T-helper 1 cell treated with Interleukin-12 subunit alpha and Interleukin-12 subunit beta and Interleukin-4 antibody, amounts not matched to agents 30 μg/mL and 1 μg/mL, for 36 hours (primary cell): ENCODE measurements at regions not wholly inside any gene's neighbourhood (a gene's known extent, or its start where the extent isn't known, plus 50 kb on each side); places are given as distances from the start of the nearest gene placed in this dataset.

Experiments
- H3K27ac Mint-ChIP-seq: one replicate; pipeline ENCODE4 v1.8.0; 2021; ENCODE audit warnings: mild to moderate bottlenecking, mixed read lengths
- H3K27me3 Mint-ChIP-seq: one replicate; pipeline ENCODE4 v1.8.0; 2021; ENCODE audit warnings: low read depth, mixed read lengths
- H3K36me3 Mint-ChIP-seq: one replicate; pipeline ENCODE4 v1.8.0; 2021; ENCODE audit warnings: low read depth, mixed read lengths
- H3K4me1 Mint-ChIP-seq: one replicate; pipeline ENCODE4 v1.8.0; 2021; ENCODE audit warnings: low read depth, mixed read lengths
- H3K4me3 Mint-ChIP-seq: one replicate; pipeline ENCODE4 v1.8.0; 2021; ENCODE audit warnings: mild to moderate bottlenecking, moderate library complexity, mixed read lengths
- H3K9me3 Mint-ChIP-seq: one replicate; pipeline ENCODE4 v1.8.0; 2021; ENCODE audit warnings: mixed read lengths

GRCh38 chr1:58352476-58353092 is 193.9 kb downstream of the OMA1 start:
- Mint-ChIP-seq H3K27me3 (peaks cover 4% of the 10 kb centered on the region), H3K36me3 (no peaks in the 10 kb centered on the region), H3K4me1 (no peaks in the 10 kb centered on the region), H3K9me3 (peaks cover 6% of the 10 kb centered on the region), H3K4me3 (no peak overlapping the region), H3K27ac (no peak overlapping the region)

DNA sequence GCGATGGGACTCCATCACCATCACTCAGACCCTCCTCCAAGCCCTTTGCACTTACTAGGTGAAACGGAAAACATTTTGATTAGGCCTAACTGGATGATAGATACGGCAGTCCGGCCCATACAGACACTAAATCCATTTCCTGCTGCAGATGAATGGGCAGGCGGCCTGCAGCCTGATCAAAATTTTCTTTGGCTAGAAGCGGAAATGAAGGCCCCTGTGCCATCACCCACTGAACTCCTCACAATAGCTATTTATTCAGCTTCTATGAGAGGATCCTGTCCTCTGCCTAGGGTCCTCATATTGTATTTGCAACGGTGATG is 200.5 kb downstream of the OMA1 start:
- H3K27me3 Mint-ChIP-seq = no peaks in the 10 kb centered on the region
- H3K4me1 Mint-ChIP-seq = no peaks in the 10 kb centered on the region
- H3K4me3 Mint-ChIP-seq = no peak overlapping the region
- H3K27ac Mint-ChIP-seq = no peak overlapping the region
- H3K36me3 Mint-ChIP-seq = no peaks in the 10 kb centered on the region
- peaks cover 6% of the 10 kb centered on the region for H3K9me3 Mint-ChIP-seq

- Mint-ChIP-seq H3K36me3 (no peaks in the 10 kb centered on the region), H3K4me1 (no peaks in the 10 kb centered on the region), H3K4me3 (no peak overlapping the region), H3K9me3 (peaks cover 5% of the 10 kb centered on the region), H3K27ac (no peak overlapping the region), H3K27me3 (no peaks in the 10 kb centered on the region)
Measured at GRCh38 chr1:58345215-58346035, 201.1 kb downstream of the OMA1 start.

DNA sequence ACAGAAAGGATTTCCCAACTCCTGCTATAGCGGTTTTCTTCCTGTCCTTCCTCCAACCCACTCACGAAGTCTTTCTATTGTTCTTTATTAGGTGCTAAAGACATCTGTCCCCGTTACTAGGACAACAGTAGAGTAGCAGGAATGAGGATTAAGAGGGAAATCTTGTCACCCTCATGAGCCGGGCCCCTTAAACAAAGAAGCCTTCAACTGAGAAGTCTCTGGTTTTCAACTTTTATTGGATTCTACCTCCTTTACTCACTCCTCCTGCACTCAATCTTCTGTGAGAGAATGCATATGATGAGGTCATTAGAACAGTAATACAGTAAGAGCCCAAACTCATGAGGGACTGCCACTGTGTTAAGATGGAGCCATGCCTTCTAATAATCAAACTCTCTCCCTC is 206.3 kb downstream of the OMA1 start:
- H3K27me3 Mint-ChIP-seq = no peaks in the 10 kb centered on the region
- no peaks in the 10 kb centered on the region for H3K36me3 Mint-ChIP-seq
- no peak overlapping the region for H3K4me3 Mint-ChIP-seq
- H3K9me3 Mint-ChIP-seq = no peaks in the 10 kb centered on the region
- no peak overlapping the region for H3K27ac Mint-ChIP-seq
- no peaks in the 10 kb centered on the region for H3K4me1 Mint-ChIP-seq

- H3K4me3 Mint-ChIP-seq = no peak overlapping the region
- H3K9me3 Mint-ChIP-seq = no peaks in the 10 kb centered on the region
- no peaks in the 10 kb centered on the region for H3K27me3 Mint-ChIP-seq
- H3K27ac Mint-ChIP-seq = no peak overlapping the region
- no peaks in the 10 kb centered on the region for H3K4me1 Mint-ChIP-seq
- H3K36me3 Mint-ChIP-seq = no peaks in the 10 kb centered on the region
Measured at GRCh38 chr1:58338081-58338480, 208.4 kb downstream of the OMA1 start.

GRCh38 chr1:58333511-58333910 is 213.0 kb downstream of the OMA1 start:
- Mint-ChIP-seq H3K36me3 (no peaks in the 10 kb centered on the region), H3K27ac (no peak overlapping the region), H3K9me3 (no peaks in the 10 kb centered on the region)

DNA sequence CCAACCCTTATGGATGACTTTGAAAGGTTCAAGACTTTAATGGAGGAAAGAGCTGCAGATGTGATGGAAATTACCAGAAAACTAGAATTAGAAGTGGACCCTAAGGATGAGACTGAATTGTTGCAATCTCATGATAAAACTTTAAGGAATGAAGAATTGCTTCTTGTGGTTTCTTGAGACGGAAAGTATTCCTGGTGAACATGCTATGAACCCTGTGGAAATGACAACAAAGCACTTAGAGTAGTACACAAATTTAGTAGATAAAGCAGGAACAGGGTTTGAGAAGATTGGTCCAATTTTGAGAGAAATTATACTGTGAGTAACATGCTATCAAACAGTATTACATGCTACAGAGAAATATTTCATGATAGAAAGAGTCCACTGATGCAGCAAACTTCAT is 215.4 kb downstream of the OMA1 start:
- no peaks in the 10 kb centered on the region for H3K4me1 Mint-ChIP-seq
- H3K27me3 Mint-ChIP-seq = no peaks in the 10 kb centered on the region
- no peaks in the 10 kb centered on the region for H3K36me3 Mint-ChIP-seq
- no peak overlapping the region for H3K27ac Mint-ChIP-seq
- no peak overlapping the region for H3K4me3 Mint-ChIP-seq
- H3K9me3 Mint-ChIP-seq = no peaks in the 10 kb centered on the region

More at GRCh38 chr1:58333511-58333910, 213.0 kb downstream of the OMA1 start:
- Mint-ChIP-seq H3K4me1 (no peaks in the 10 kb centered on the region), H3K4me3 (no peak overlapping the region), H3K27me3 (no peaks in the 10 kb centered on the region)

DNA sequence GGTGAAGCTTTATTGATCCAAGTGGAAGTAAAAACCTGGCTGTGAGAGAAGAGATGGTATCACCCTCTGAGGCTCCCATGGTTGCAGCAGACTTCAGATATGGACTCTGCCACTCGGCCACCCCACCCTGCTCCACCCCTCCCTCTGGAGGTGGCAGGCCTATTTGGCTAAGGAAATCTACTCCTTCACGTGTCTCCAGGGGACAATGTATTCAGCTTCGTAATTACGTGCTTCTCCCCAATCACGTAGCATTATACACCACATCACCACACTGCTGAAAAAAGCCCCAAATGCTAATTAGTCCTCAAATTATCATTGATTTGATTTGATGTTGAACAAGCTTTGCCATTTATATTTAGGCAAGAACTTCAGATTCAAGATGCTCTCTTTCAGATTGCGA is 220.7 kb downstream of the OMA1 start:
- Mint-ChIP-seq H3K4me3 (no peak overlapping the region), H3K4me1 (peaks cover 7% of the 10 kb centered on the region), H3K9me3 (peaks cover 4% of the 10 kb centered on the region), H3K27me3 (no peaks in the 10 kb centered on the region), H3K36me3 (no peaks in the 10 kb centered on the region), H3K27ac (no peak overlapping the region)

DNA sequence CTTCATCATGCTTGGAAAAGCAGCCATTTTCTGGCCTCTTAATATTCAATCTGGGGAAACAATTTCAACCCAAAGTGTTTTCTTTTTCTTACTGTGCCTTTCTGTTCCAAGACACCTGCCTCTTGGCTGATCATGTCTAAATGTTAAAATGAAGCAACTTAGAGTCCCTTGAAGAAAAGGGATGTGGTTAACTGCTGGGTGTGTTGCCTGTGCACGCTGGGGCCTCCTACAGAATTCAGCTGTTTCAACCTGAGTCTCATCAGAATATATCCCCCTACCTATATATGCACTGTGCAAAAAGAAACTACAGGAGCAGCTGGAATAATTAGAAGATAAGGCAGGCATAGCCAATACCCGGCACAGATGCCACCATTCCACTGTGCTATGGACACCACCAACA is 222.0 kb downstream of the OMA1 start:
- no peaks in the 10 kb centered on the region for H3K36me3 Mint-ChIP-seq
- peaks cover 4% of the 10 kb centered on the region for H3K9me3 Mint-ChIP-seq
- H3K27me3 Mint-ChIP-seq = no peaks in the 10 kb centered on the region
- H3K27ac Mint-ChIP-seq = no peak overlapping the region
- no peak overlapping the region for H3K4me3 Mint-ChIP-seq
- peaks cover 7% of the 10 kb centered on the region for H3K4me1 Mint-ChIP-seq

GRCh38 chr1:58318157-58319005 is 228.1 kb downstream of the OMA1 start:
- H3K27me3 Mint-ChIP-seq = peaks cover 3% of the 10 kb centered on the region
- H3K4me3 Mint-ChIP-seq = no peak overlapping the region
- H3K9me3 Mint-ChIP-seq = peaks cover 4% of the 10 kb centered on the region

DNA sequence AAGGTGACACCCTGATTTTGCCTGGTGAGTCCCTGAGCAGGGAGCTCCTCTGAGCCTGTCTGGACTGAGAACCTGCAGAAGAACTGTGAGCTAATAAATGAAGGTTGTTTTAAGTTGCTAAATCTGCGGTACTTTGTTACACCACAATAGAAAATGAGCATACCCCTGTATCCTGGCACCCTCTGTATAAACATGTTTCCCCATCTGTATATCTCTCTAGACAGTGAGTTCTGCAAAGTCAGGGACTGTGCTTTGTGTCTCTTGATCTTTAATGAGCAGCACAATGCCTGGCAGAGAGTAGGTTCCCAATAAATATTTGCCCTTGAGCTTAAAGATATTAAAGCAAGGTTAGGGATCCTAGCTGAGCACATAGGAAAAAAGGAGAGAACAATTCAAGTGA is 228.8 kb downstream of the OMA1 start:
- no peaks in the 10 kb centered on the region for H3K36me3 Mint-ChIP-seq
- peaks cover 3% of the 10 kb centered on the region for H3K27me3 Mint-ChIP-seq
- H3K27ac Mint-ChIP-seq = no peak overlapping the region
- H3K4me3 Mint-ChIP-seq = no peak overlapping the region
- H3K9me3 Mint-ChIP-seq = no peaks in the 10 kb centered on the region
- no peaks in the 10 kb centered on the region for H3K4me1 Mint-ChIP-seq

More at GRCh38 chr1:58318157-58319005, 228.1 kb downstream of the OMA1 start:
- Mint-ChIP-seq H3K36me3 (no peaks in the 10 kb centered on the region), H3K27ac (no peak overlapping the region), H3K4me1 (no peaks in the 10 kb centered on the region)

DNA sequence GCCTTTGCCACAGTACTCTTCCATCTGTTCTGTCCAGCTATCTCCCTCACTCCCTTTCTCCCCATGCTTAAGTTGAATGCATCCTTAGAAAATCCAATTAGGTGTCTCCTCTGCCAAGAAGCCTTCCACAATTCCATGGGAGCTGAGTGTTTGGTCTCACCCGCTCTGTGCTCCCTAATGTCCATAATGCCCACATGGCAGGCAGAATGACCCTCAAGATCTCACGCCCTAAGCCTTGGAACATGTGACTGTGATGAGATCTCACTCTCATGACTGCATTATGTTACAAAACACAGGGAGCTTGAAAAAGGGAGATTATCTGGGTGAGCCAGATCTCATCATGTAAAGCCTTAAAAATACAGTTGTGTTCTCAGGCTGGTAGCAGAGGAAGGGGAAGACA is 229.4 kb downstream of the OMA1 start:
- H3K4me3 Mint-ChIP-seq = no peak overlapping the region
- H3K4me1 Mint-ChIP-seq = no peaks in the 10 kb centered on the region
- no peak overlapping the region for H3K27ac Mint-ChIP-seq
- H3K27me3 Mint-ChIP-seq = peaks cover 3% of the 10 kb centered on the region
- H3K9me3 Mint-ChIP-seq = no peaks in the 10 kb centered on the region
- no peaks in the 10 kb centered on the region for H3K36me3 Mint-ChIP-seq

GRCh38 chr1:58316141-58316540 is 230.4 kb downstream of the OMA1 start:
- H3K36me3 Mint-ChIP-seq = no peaks in the 10 kb centered on the region
- no peak overlapping the region for H3K4me3 Mint-ChIP-seq
- H3K4me1 Mint-ChIP-seq = no peaks in the 10 kb centered on the region
- no peak overlapping the region for H3K27ac Mint-ChIP-seq
- H3K27me3 Mint-ChIP-seq = peaks cover 3% of the 10 kb centered on the region
- no peaks in the 10 kb centered on the region for H3K9me3 Mint-ChIP-seq

DNA sequence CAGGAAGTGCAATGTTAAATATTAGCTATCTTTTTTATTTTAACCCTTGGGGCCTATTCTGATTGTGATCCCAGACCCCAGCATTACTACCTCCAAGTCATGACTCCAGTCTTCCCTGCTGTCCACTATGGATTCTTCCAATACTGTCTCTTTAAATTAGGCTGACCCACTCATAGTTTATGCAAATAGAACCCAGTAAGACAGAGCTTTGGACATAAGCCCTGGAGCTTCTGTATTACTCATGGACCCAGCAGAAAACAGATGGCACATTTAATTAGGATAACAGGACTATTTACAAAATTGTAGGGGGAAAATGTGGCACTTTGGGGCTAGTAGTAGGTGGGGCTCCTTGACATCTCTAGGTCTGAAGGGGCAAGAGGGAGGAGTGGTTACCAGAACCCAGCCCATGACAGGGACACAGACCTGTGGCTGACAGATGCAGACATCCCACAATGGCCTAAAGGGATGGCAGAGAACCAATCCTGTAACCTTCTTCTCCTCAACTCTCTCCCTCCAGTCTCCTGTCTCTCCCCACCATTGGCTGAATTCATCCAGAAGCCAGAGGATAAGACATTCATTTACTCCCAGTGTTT is 233.5 kb downstream of the OMA1 start:
- H3K27me3 Mint-ChIP-seq = peaks cover 3% of the 10 kb centered on the region
- no peaks in the 10 kb centered on the region for H3K36me3 Mint-ChIP-seq
- H3K4me3 Mint-ChIP-seq = no peak overlapping the region
- H3K4me1 Mint-ChIP-seq = no peaks in the 10 kb centered on the region
- H3K9me3 Mint-ChIP-seq = no peaks in the 10 kb centered on the region
- no peak overlapping the region for H3K27ac Mint-ChIP-seq
